ENCODE measurements at regions not wholly inside any gene's neighbourhood (a gene's known extent, or its start where the extent isn't known, plus 50 kb on each side); places are given as distances from the start of the nearest gene placed in this dataset.
"Not testable (repeated sequence)": the region's sequence is repeated elsewhere in the genome, so short reads cannot be mapped to it uniquely, and the experiment has no call there.

DNA sequence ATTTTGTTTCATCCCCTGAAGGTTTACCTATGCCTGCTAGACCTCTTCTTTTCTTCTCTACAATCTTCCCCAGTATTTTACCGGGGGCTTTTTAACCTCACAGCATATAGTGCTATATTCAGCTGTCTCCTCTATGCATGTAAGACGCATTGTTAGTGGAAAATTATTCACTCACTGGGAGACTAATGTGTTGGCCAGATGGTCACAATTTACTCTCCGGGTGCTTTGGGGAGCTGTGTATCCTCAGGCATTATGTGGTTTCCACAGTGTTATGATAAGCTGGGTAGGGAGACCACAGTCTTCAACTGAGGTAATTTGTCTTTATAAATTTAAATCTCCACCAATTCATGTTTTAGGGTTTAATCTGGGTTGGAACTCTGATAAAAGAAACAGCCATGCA, 553.8 kb upstream of the PTCHD4 start:
- in situ Hi-C loops (cut with MboI; ENCODE audit: low sequenced_read_pairs, unreplicated experiment): no loop called here
- TF ChIP-seq, protein P1, sequence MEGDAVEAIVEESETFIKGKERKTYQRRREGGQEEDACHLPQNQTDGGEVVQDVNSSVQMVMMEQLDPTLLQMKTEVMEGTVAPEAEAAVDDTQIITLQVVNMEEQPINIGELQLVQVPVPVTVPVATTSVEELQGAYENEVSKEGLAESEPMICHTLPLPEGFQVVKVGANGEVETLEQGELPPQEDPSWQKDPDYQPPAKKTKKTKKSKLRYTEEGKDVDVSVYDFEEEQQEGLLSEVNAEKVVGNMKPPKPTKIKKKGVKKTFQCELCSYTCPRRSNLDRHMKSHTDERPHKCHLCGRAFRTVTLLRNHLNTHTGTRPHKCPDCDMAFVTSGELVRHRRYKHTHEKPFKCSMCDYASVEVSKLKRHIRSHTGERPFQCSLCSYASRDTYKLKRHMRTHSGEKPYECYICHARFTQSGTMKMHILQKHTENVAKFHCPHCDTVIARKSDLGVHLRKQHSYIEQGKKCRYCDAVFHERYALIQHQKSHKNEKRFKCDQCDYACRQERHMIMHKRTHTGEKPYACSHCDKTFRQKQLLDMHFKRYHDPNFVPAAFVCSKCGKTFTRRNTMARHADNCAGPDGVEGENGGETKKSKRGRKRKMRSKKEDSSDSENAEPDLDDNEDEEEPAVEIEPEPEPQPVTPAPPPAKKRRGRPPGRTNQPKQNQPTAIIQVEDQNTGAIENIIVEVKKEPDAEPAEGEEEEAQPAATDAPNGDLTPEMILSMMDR (IDR thresholded peaks at IDR 0.05; ENCODE audit: borderline replicate concordance, control extremely low read depth, extremely low read depth, insufficient read depth, missing control alignments): no peak
- no peak for DNase-seq (ENCODE audit: low spot score)

DNA sequence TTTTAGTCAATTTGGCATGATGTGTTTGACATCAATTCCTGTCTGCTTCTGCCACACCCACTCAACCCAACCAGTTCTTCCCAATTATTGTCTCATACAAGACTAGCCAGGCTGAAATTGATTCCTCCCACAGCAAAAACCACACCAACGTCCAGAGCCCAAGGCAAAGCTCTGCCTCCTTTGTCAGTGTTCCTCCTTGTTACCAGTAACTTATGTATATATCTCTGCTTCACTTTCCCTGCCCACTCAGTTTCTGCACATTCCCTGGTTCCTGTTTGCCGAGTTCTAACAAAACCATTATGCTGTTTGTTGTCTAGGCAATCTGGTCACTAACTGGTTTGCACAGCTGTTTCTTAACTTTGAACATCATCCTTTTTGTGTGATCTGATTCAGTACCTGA, 547.9 kb upstream of the PTCHD4 start:
- in situ Hi-C loops (cut with MboI; ENCODE audit: low sequenced_read_pairs, unreplicated experiment): no loop called here
- DNase-seq (ENCODE audit: low spot score): no peak
- TF ChIP-seq, protein P1 (IDR thresholded peaks at IDR 0.05; ENCODE audit: borderline replicate concordance, control extremely low read depth, extremely low read depth, insufficient read depth, missing control alignments): no peak

DNA sequence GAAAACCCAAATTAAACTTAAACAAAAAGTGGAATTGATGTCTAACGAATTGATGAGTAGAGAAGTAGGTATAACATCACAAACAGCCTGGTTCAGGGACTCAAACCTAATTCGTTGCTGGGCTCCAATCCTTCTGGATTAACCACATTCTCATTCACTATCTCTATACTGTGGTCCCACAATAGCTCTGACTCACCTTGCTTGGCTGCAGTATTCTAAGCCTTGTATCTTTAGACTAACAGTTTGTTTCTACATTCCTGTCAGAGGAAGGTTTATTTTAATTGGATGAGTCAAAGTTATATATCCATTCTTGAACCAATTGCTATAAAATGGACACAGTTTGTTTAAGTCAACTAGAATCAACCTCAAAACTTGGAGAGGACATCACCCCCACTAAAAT, 530.5 kb upstream of the PTCHD4 start:
- in situ Hi-C loops (cut with MboI; ENCODE audit: low sequenced_read_pairs, unreplicated experiment): no loop called here
- no peak for DNase-seq (ENCODE audit: low spot score)
- TF ChIP-seq, protein P1 (IDR thresholded peaks at IDR 0.05; ENCODE audit: borderline replicate concordance, control extremely low read depth, extremely low read depth, insufficient read depth, missing control alignments): no peak

DNA sequence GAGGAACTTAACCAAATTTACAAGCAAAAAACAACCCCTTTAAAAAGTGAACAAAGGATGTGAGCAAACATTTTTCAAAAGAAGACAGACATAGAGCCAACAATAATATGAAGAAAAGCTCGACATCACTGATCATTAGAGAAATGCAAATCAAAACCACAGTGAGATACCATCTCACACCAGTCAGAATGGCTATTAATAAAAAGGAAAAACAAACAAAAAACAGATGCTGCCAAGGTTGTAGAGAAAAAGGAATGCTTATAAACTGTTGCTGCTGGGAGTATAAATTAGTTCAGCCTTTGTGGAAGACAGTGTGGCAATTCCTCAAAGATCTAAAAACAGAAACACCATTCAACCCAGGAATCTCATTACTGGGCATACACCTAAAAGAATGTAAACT, 527.8 kb upstream of the PTCHD4 start:
- DNase-seq (ENCODE audit: low spot score); in situ Hi-C loops (cut with MboI; ENCODE audit: low sequenced_read_pairs, unreplicated experiment): not testable (repeated sequence)

DNA sequence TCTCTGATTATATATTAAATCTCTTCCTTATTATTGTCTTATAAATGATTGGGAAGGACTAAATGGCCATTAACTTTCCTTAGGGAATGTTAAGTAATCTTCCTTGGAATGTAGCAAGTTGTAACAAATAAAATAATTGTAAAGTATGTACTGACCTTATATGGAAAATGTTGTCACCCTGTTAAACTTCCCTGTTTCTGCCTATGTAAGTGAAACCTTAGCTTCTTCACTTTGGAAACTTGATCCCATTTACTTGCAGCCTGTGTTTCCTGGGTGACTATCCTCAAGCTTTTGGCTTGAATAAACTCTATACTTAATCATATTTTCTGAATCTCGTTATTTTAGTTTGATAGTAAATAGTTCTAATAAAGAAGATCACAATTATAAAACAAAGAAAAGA, 519.5 kb upstream of the PTCHD4 start:
- no peak for DNase-seq (ENCODE audit: low spot score)
- in situ Hi-C loops (cut with MboI; ENCODE audit: low sequenced_read_pairs, unreplicated experiment): no loop called here
- TF ChIP-seq, protein P1 (IDR thresholded peaks at IDR 0.05; ENCODE audit: borderline replicate concordance, control extremely low read depth, extremely low read depth, insufficient read depth, missing control alignments): no peak

DNA sequence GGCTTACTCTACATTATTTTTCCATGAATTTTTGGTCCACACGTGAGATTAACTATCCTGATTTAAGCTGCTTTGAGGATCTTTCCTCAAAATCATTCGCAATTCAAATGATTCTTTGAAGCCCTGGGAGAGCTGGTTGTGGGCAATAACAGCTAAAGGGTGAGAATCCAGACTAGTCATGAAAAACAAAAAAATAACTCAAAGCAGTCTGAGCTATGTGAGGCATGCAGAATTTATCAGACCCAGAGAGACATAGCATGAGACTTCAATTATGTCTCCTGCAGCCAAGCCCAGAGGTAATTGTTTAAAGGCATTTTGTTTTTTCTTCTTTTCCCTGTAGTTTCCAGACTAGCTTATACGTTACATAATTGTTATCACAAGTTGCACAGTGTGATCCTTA, 517.3 kb upstream of the PTCHD4 start:
- no peak for DNase-seq (ENCODE audit: low spot score)
- in situ Hi-C loops (cut with MboI; ENCODE audit: low sequenced_read_pairs, unreplicated experiment): no loop called here
- TF ChIP-seq, protein P1 (IDR thresholded peaks at IDR 0.05; ENCODE audit: borderline replicate concordance, control extremely low read depth, extremely low read depth, insufficient read depth, missing control alignments): no peak

DNA sequence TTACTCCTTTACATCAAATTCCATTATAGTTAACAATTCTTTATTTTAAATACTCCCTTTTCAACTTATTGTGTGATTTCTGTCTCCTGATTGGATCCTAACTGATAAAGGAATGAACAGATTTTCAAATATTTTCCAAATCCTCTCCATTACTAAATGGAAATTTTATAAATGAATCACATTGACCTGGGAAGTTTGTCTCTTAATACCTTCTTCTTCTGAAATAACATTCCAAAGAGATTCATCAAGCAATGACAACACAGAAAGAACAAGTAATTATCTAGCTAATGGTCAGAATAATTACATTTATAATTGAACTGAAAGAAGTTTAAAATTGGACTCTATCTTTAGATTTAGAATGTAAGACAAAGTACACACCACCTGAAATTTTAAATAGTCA, 515.4 kb upstream of the PTCHD4 start:
- TF ChIP-seq, protein P1 (IDR thresholded peaks at IDR 0.05; ENCODE audit: borderline replicate concordance, control extremely low read depth, extremely low read depth, insufficient read depth, missing control alignments): no peak
- in situ Hi-C loops (cut with MboI; ENCODE audit: low sequenced_read_pairs, unreplicated experiment): no loop called here
- DNase-seq (ENCODE audit: low spot score): no peak

Data from GM13976 (cell line).